ENCODE measurements at regions not wholly inside any gene's neighbourhood (a gene's known extent, or its start where the extent isn't known, plus 50 kb on each side); places are given as distances from the start of the nearest gene placed in this dataset.

DNA sequence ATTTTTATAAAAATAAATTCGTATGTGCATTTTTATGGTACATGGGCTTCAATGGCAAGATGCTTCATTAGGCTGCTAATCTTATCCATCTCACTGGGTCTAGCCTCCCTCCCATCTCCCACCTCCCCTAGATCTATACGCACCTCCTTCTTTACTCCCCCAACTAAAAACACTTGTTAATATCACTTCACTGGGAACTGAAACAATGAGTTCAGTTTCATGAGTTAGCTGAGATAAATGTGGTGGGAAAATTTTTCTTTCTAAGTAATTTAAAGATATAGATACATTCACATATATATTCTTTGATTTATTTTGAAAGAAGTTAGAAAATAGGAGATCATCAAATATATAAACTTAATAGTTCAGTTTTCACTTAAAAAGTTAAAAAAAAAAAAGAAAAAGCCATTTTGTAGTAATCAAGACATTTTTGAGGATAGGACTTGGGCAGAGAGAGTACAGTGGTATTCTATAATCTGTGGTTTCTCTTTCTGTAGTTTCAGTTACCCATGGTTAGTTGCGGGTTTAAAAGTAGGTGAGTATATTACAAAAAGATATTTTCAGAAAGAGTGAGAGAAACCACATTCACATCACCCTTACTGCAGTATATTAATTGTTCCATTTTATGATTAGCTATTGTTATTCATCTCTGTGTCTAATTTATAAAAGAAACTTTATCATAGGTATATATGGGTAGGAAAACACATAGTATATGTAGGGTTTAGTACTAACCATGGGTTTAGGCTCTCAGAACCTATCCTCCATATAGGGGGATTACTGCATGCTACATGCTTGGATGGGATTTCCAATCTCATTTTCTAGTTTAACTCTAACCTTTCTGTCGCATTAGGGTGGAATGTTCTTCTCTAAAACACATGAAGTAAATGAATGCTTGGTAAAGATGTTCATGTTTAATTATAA is 316.0 kb upstream of the CBLB start:
- no peak for DNase-seq

- no peak for DNase-seq
Measured at GRCh38 chr3:106185949-106186348, 317.1 kb upstream of the CBLB start.

- DNase-seq = no peak
Measured at GRCh38 chr3:106190296-106190695, 321.5 kb upstream of the CBLB start.

- DNase-seq = no peak
Measured at GRCh38 chr3:106191211-106191610, 322.4 kb upstream of the CBLB start.

- no peak for DNase-seq
Measured at GRCh38 chr3:106191913-106192312, 323.1 kb upstream of the CBLB start.

- no peak for DNase-seq
Measured at GRCh38 chr3:106193876-106194275, 325.1 kb upstream of the CBLB start.

DNA sequence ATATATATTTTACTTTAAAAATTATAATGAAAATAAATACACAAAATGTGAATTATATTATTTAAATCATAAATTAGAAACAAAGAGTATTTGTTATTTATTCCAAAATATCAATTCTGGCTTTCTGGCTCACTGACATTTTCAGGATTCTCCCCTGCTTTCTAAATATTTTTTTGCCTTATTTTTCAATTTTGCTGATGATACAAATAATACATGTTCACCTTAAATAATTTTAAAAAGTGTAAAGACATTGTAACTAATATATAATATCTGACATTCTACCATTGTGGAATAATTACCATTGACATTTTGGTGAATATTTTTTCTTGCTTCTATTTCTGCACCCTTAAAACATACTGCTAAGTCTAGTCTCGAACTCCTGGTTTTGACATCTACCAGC is 325.9 kb upstream of the CBLB start:
- no peak for DNase-seq

DNA sequence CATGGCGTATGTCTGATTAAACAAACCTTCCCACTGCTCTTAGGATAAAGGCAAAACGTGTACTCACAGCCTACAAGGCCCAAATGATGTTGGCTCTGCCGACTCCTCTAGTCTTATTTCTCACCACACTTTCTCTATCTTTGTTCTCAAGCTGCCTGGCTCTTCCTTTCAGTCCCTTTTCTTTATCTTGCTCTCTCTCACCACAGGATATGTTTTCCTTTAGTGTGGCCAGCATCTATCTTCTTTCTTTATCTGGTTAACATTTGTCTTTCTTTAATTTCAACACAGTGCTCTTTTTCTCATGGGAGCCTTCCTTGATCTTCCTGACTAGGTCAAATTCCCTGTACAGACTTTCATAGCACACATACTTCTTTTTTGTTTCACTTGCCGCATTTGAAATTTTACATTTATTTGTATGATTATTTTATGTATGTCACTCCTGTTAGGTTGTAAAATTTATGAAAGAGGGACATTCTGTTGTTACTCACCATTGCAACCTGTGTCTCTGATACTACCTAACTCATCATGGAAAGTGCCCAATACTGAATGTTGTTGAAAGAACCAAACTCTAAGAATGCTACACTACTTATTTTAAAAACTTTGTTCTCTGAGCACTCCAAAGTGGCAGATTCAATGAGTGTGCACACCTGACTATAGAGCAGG is 328.9 kb upstream of the CBLB start:
- DNase-seq = no peak

DNA sequence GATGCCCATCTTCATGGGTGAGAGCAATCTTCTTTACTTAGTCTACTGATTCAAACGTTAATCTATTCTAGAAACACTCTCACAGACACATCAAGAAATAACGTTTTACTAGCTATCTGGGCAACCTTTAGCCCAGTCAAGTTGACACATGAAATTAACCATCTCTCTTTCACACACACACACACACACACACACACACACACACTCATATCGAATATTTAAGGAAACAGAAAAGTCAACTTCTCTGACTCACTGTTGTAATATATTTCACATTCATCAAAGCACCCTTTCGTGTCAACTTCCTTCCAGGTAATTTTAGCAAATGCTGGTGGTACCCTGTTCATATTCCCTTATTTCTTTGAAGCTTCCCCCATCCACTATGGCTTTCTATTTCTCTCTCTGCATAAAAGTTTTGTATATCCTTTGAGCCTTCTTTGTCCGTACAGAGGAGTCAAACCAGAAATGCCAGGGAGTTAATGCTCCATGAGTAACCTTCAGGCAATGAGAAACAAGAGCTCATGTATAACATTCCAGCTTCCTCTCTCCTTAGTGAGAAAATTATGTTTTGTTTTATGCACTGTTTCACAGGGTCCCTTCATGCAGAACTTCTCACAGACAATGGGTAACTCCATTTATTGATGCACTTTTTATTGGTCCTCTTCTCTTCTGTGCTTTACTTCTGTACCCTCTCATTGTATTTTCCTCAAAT is 335.5 kb upstream of the CBLB start:
- DNase-seq = no peak

GRCh38 chr3:106206146-106206545 is 337.3 kb upstream of the CBLB start:
- DNase-seq = peak; percentile 65

DNA sequence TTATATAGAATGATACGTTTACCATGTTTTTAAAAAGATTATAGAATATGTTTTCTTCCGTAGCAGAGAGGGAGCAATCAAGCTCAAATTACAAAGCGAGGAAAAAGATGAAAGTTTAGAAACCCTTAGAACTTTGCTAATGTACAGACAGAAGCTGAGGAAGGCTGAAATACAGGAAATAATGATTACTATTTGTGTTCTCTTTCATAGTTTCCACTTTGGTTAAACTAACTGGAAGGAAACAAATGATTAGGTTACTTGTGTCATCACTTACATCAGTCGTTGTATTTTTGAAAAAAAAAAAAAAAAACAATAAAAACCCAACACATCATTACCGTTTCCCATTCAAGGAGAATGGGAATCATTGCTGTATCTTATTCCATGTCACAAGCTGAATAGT is 337.8 kb upstream of the CBLB start:
- no peak for DNase-seq

DNA sequence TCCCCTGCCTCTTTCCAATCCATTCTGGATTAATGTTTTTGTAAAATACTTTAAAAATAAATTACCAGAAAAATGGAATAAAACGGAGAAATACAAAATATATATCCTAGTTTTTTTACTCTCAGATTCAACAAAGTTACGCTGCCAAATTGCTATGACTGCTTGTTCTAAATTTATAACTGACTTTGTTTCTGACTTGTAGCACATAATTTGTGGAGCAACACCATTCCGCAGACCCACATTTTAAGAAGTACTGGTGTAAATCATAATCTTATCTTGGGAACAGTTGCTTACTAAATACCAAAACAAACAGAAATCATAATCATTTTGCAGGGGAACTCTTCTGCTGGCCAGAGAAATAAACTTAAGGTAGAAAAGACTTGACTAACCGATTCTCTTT is 339.4 kb upstream of the CBLB start:
- no peak for DNase-seq

- DNase-seq = no peak
Measured at GRCh38 chr3:106208967-106209366, 340.2 kb upstream of the CBLB start.

DNA sequence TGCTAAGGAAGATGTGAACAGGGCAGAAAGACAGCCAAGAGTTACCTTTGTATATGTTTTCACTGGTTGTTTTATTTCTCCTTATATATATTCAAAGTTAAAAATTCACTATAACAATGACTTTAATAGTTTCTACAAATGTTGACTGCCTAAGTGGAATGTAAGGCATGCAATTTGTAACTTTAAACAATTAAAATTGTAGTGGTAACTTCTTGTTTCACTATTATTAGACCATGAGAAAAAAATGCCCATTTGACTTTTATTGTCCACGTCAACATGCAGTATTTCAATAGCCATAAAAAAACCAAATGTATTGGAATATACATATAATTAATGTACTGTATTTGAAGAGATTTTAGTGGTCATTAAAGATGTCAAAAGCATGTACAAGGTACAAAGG is 340.7 kb upstream of the CBLB start:
- DNase-seq = no peak

DNA sequence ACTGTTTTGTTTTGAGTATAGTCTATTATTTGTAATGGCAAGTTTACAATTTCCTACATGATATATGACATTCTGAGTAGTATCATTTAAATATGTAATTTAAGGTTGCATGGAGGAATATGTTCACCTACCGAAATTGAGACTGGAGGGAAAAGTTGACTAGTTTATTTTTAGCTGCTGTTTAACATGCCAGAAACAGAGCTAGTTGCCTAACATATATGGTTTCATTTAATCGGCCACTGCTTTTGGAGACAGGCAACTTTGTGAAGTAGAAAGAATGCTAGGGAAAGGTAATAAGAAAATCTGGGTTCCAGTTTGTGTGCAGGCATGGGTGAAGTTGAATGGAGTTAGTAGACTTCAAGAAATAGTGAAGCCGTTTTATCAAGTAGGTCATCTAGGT is 342.1 kb upstream of the CBLB start:
- no peak for DNase-seq

GRCh38 chr3:106212665-106213222 is 343.9 kb upstream of the CBLB start:
- DNase-seq = no peak

DNA sequence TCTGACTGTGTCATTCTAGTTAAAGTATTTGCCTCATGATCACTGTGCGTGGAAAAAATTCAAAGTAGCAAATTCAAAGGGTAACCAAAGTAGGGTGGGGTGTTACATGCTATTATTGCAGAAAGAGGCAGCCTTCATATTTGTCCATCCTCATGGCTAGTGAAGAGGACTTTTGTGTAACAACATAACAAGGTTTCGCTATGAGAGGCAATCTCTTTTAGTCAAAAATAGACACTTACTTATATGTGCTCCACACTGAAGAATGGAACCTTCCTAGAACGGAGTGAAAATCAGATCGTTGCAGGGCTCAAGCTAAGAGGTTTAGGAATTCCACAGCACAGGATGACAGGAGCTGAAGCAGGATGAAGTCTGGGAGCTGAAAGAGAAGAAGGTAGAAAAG is 345.1 kb upstream of the CBLB start:
- DNase-seq = no peak

DNA sequence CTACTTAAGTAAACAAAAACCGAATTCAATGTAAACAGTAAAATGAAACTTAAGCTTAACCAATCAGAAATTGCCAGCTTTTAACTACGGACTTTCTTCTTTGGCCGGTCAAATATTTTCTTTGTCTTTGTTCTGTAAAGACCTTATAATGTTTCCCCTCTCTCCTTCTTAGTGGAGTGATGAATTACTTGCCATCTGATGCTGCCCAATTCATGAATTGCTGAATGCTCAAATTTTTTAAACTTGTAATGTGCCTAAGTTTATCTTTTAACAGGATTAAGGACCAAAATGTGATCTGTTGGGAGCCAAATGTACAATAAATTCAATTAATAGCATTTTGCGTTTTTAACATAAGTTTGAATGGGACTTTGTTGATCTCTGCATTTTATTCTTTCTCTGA is 345.8 kb upstream of the CBLB start:
- no peak for DNase-seq

GRCh38 chr3:106215047-106215446 is 346.2 kb upstream of the CBLB start:
- DNase-seq = no peak

DNA sequence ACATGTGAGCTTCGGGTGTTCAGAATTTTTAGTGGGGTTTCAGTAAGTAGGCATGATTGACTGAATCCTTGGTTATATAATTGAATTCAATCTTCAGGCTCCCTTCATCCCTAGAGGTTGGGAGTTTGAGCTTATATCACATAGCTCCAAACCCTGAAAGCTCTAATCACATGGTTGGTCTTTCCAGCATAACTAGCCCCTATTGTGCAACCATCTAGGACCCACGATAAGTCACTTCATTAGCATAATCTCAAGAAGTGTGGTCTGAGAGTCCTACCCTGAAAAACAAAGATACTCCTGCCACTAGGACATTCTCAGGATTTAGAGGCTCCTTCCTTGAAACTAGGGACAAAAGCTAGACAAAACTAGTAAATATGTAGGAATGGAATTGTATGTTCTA is 348.9 kb upstream of the CBLB start:
- no peak for DNase-seq

DNA sequence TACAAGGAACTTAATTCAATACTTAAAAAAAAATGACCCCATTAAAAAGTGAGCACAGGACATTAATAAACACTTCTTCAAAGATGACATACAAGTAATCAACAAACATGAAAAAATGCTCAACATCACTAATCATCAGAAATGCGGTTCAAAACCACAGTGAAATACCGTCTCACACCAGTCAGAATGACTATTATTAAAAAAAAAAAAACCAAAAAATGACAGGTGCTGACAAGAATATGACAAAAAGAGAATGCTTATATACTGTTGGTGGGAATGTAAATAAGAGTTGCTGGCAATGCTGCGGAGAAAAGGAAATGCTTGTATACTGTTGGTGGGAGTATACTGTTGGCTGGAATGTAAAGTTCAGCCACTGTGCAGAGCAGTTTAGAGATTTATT is 358.3 kb upstream of the CBLB start:
- DNase-seq = no peak

DNA sequence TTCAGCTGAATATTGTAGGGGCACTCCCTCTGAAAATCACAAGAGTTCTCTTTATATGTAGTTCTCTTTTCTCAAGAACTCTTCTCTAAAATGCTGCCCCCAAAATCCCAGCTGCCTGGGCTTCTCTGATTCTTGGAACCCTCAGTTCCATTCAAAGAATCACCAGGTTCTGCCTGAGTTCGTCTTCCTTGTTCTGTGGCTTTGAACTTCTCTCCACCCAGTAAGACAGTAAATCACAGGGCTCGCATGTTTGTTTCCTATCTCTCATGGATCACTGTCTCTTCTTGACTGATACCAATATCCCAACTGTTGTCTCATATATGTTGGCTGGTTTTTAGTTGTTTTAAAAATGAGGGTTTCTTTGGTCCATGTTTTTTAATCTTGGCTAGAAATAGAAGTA is 359.5 kb upstream of the CBLB start:
- DNase-seq = no peak

GRCh38 chr3:106229495-106230278 is 360.9 kb upstream of the CBLB start:
- no peak for DNase-seq

Measured in GF-D8 (cell line).